RWPE1 (cell line): ENCODE measurements at regions not wholly inside any gene's neighbourhood (a gene's known extent, or its start where the extent isn't known, plus 50 kb on each side); places are given as distances from the start of the nearest gene placed in this dataset.

ENCODE experiments used
- CTCF ChIA-PET: fragments of 350-600 bp; sonication (Branson Sonifier 250); formaldehyde crosslinking; extraction: SDS; loops from one replicate; lab custom pipeline; 2021; lab: Yijun Ruan, JAX
- POLR2A ChIA-PET: fragments of 400-600 bp; formaldehyde crosslinking; extraction: SDS; loops from one replicate; lab custom pipeline; 2020; ENCODE audit warnings: antibody characterized with exemption; ENCODE audit not compliant: low non-redundant PET; lab: Yijun Ruan, JAX
- DNase-seq: peaks from one replicate; pipeline ENCODE4 v3.0.0; 2012; ENCODE audit warnings: low spot score
- H3K27ac ChIP-seq: fragments of 450-650 bp; 2 replicates; pipeline ENCODE4 v1.5.1; 2017
- TF ChIP-seq, protein P1 (sequence below): fragments of 450-650 bp; conservative IDR thresholded peaks from 2 replicates; pipeline ENCODE4 v1.5.1; 2017; ENCODE audit warnings: low read depth, mild to moderate bottlenecking

- POLR2A ChIA-PET: no interaction called here
Observed at GRCh38 chr2:105600037-105600442, 144.7 kb upstream of the NCK2 start.

DNA sequence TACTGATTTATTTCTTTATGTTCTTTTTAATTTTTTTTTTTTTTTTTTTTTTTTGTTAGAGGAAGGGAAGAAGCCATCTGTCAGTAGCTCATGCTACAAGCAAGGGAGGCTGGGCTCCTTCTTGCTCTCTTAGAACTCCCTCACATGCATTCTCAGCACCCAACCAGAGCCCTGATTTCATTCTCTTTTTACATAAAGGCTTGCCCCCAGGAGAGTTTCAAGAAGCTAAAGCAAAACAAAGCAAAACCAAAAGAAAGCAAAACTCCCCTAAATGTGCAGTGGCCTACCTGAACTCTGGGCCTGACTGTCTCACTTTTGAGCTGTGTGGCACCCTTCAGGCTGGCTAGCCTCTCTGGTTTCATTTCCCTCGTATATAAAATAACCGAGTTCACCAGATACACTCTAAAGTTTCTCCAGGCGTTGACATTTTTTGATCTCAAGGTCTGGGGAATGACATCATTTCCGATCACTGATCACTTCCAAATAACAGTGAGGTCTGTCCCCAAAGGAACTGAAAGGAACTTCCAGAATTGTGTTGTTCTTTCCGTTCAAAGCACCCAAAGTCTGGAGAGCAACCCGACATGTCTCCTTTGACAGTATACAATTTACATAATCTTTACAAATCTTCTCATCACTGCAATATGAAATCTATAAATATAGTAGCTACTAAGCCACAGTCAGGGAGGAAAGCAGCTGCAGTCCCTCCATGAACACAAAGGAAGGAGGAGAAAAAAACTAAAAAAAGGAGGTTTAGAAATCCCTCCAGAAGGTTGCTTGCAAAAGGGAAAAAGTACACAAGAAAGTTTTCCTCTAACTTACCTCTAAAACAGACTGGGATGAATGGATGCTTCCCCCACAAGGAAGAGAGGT, 145.6 kb upstream of the NCK2 start:
- POLR2A ChIA-PET: no interaction called here
- CTCF ChIA-PET: interaction anchor here (0.6 kb wide), 1 partner anchor 943 kb away, joined by 3 read pairs; no protein-coding TSS in a partner anchor
- no peak overlapping the region for H3K27ac ChIP-seq
- TF ChIP-seq, protein P1, sequence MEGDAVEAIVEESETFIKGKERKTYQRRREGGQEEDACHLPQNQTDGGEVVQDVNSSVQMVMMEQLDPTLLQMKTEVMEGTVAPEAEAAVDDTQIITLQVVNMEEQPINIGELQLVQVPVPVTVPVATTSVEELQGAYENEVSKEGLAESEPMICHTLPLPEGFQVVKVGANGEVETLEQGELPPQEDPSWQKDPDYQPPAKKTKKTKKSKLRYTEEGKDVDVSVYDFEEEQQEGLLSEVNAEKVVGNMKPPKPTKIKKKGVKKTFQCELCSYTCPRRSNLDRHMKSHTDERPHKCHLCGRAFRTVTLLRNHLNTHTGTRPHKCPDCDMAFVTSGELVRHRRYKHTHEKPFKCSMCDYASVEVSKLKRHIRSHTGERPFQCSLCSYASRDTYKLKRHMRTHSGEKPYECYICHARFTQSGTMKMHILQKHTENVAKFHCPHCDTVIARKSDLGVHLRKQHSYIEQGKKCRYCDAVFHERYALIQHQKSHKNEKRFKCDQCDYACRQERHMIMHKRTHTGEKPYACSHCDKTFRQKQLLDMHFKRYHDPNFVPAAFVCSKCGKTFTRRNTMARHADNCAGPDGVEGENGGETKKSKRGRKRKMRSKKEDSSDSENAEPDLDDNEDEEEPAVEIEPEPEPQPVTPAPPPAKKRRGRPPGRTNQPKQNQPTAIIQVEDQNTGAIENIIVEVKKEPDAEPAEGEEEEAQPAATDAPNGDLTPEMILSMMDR: no peak
- no peak for DNase-seq

More at GRCh38 chr2:105600037-105600442, 144.7 kb upstream of the NCK2 start:
- TF ChIP-seq, protein P1: no peak
- H3K27ac ChIP-seq: no peak overlapping the region
- CTCF ChIA-PET: no interaction called here
- no peak for DNase-seq

- DNase-seq: no peak
- CTCF ChIA-PET: interaction anchor here (0.6 to 0.7 kb wide), 2 partner anchors 114 to 942 kb away, joined by 3 read pairs; no protein-coding TSS in a partner anchor
- H3K27ac ChIP-seq: no peak overlapping the region
- TF ChIP-seq, protein P1: no peak
- POLR2A ChIA-PET: no interaction called here
Observed at GRCh38 chr2:105597806-105598803, 146.6 kb upstream of the NCK2 start.

DNA sequence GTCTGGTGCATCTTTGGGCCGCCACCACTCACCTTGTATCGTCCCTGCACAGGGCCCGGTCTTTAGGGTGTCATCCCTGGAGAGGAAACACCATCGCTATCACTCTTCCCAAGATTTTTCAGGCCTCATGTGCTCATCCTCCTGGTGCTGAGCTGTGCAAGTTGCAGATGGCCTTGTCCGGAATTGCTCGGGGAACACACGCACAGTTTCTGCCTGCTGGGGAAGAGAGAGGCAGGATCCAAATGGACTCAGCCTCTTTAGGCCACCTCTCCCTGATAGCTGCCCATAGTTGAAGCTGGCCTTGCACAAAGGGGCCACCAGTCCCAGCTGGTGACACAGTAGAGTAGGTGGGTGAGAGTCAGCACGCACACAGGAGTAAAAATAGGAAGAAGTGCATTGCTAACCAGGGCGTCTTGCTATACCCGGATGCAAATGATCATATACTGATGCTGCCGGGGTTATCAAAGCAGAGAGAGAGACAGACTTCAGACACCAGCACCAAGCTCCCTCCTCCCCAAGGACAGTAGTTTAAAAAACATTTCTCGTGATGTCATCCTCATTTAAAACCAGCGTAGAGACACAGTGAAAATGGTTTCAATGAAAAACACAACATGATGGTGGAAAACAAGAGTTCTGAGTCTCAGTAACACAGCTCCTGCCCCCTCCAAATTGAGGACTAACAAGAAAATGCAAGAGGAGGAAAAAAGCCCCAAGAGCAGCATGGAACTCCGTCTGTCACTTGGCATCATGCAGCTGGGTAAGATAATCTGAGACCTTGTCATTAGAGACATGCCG, 147.5 kb upstream of the NCK2 start:
- ChIA-PET POLR2A (interaction anchor here (0.6 kb wide), 1 partner anchor 32 kb away, joined by 3 read pairs; no protein-coding TSS in a partner anchor), CTCF (no interaction called here)
- TF ChIP-seq, protein P1: no peak
- no peak for DNase-seq
- no peak overlapping the region for H3K27ac ChIP-seq

DNA sequence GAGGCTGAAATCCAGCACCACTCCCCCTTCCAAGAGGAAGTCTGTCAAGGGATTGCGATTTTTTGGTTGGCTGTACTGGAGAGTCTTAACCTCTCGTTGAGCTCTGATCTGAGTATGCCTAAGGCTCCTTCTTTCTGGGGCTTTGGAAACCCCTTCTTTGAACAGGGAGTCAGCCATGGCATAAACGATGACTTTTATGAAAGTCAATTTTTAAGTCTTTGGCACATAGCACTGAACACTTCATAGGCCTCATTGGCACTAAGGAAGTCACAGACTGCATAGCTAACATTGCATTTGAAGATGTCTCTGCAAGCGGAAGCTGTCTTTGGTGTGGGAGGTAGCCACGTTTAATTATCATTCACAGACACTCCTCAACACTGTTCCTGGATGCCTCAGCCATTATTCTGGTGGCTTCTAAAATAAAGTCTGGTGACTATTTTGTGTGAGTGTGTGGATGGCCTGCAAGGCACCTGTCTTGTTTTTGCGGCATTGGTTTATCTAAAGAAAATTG, 148.2 kb upstream of the NCK2 start:
- CTCF ChIA-PET: interaction anchor here (0.6 kb wide), 3 partner anchors 8 to 474 kb away, joined by 3 to 5 read pairs (median 3); no protein-coding TSS in a partner anchor
- POLR2A ChIA-PET: no interaction called here

More for the DNA sequence above, 148.2 kb upstream of the NCK2 start:
- TF ChIP-seq, protein P1: no peak
- H3K27ac ChIP-seq: no peak overlapping the region
- no peak for DNase-seq
